ENCODE measurements at regions not wholly inside any gene's neighbourhood (a gene's known extent, or its start where the extent isn't known, plus 50 kb on each side); places are given as distances from the start of the nearest gene placed in this dataset.

GRCh38 chr1:67588178-67588855 lies 96.7 kb upstream of the GADD45A start:
- no peak for TF ChIP-seq ZNF274 (IDR thresholded peaks at IDR 0.05; ENCODE audit: low read depth, low read length)
- no peak for TF ChIP-seq YY1 (IDR thresholded peaks at IDR 0.05; ENCODE audit: insufficient read depth, insufficient read length)

Measured in NT2/D1 (cell line).